ENCODE measurements at regions not wholly inside any gene's neighbourhood (a gene's known extent, or its start where the extent isn't known, plus 50 kb on each side); places are given as distances from the start of the nearest gene placed in this dataset.

DNA sequence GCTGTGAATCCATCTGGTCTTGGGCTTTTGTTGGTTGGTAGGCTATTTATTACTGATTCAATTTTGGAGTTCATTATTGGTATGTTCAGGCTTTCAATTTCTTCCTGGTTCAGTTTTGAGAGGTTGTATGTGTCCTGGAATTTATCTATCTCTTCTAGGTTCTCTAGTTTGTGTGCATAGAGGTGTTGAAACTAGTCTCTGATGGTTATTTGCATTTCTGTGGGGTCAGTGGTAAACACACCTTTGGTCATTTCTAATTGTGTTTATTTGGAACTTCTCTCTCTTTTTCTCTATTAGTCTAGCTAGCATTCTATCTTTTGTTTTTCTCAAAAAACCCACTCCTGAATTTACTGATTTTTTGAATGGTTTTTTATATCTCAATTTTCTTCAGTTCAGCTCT lies 70.1 kb upstream of the IRAK1BP1 start:
- TF ChIP-seq, protein P1, sequence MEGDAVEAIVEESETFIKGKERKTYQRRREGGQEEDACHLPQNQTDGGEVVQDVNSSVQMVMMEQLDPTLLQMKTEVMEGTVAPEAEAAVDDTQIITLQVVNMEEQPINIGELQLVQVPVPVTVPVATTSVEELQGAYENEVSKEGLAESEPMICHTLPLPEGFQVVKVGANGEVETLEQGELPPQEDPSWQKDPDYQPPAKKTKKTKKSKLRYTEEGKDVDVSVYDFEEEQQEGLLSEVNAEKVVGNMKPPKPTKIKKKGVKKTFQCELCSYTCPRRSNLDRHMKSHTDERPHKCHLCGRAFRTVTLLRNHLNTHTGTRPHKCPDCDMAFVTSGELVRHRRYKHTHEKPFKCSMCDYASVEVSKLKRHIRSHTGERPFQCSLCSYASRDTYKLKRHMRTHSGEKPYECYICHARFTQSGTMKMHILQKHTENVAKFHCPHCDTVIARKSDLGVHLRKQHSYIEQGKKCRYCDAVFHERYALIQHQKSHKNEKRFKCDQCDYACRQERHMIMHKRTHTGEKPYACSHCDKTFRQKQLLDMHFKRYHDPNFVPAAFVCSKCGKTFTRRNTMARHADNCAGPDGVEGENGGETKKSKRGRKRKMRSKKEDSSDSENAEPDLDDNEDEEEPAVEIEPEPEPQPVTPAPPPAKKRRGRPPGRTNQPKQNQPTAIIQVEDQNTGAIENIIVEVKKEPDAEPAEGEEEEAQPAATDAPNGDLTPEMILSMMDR (IDR thresholded peaks at IDR 0.05; ENCODE audit: low read depth, low read length) = no peak
- no peak for TF ChIP-seq EZH2phosphoT487 (IDR thresholded peaks at IDR 0.05; ENCODE audit: low read depth)
